ENCODE measurements at regions not wholly inside any gene's neighbourhood (a gene's known extent, or its start where the extent isn't known, plus 50 kb on each side); places are given as distances from the start of the nearest gene placed in this dataset.

GRCh38 chr3:181274025-181274424 lies 284.5 kb upstream of the DNAJC19 start:
- Histone ChIP-seq H3K4me3 (no peak overlapping the region), H3K4me1 (no peaks in the 10 kb centered on the region), H3K9me3 (no peaks in the 10 kb centered on the region), H3K36me3 (no peaks in the 10 kb centered on the region), H3K27ac (no peak overlapping the region), H3K27me3 (ENCODE audit: low read depth) (no peaks in the 10 kb centered on the region)
- ATAC-seq (no peak), DNase-seq (no peak)
- intact Hi-C loops (cut with DNase I) = no loop called here
- no peak for TF ChIP-seq CTCF (IDR thresholded peaks at IDR 0.05)

- no peaks in the 10 kb centered on the region for H3K36me3 ChIP-seq
- no peak overlapping the region for H3K4me3 ChIP-seq
- H3K27ac ChIP-seq = no peak overlapping the region
- no peak for TF ChIP-seq CTCF (IDR thresholded peaks at IDR 0.05)
- H3K4me1 ChIP-seq = no peaks in the 10 kb centered on the region
- H3K9me3 ChIP-seq = no peaks in the 10 kb centered on the region
- no peaks in the 10 kb centered on the region for H3K27me3 ChIP-seq (ENCODE audit: low read depth)
- ATAC-seq = no peak
- intact Hi-C loops (cut with DNase I) = no loop called here
- DNase-seq = no peak
Observed at GRCh38 chr3:181267312-181267711, 277.8 kb upstream of the DNAJC19 start.

GRCh38 chr3:181265750-181266333 lies 276.3 kb upstream of the DNAJC19 start:
- no peaks in the 10 kb centered on the region for H3K9me3 ChIP-seq
- no peak for ATAC-seq
- intact Hi-C loops (cut with DNase I) = no loop called here
- H3K36me3 ChIP-seq = no peaks in the 10 kb centered on the region
- H3K4me1 ChIP-seq = no peaks in the 10 kb centered on the region
- H3K4me3 ChIP-seq = peak overlapping the region; percentile 2
- H3K27me3 ChIP-seq (ENCODE audit: low read depth) = no peaks in the 10 kb centered on the region
- TF ChIP-seq CTCF (IDR thresholded peaks at IDR 0.05) = no peak
- H3K27ac ChIP-seq = no peak overlapping the region
- DNase-seq = no peak

GRCh38 chr3:181264486-181264885 lies 274.9 kb upstream of the DNAJC19 start:
- Histone ChIP-seq H3K4me3 (no peak overlapping the region), H3K9me3 (no peaks in the 10 kb centered on the region), H3K36me3 (no peaks in the 10 kb centered on the region), H3K27ac (no peak overlapping the region), H3K4me1 (no peaks in the 10 kb centered on the region), H3K27me3 (ENCODE audit: low read depth) (no peaks in the 10 kb centered on the region)
- intact Hi-C loops (cut with DNase I) = no loop called here
- TF ChIP-seq CTCF (IDR thresholded peaks at IDR 0.05) = no peak
- ATAC-seq (no peak), DNase-seq (no peak)

GRCh38 chr3:181253796-181254195 lies 264.3 kb upstream of the DNAJC19 start:
- no peaks in the 10 kb centered on the region for H3K27me3 ChIP-seq (ENCODE audit: low read depth)
- ATAC-seq (no peak), DNase-seq (no peak)
- no peak overlapping the region for H3K27ac ChIP-seq
- H3K4me1 ChIP-seq = no peaks in the 10 kb centered on the region
- intact Hi-C loops (cut with DNase I) = no loop called here
- H3K4me3 ChIP-seq = no peak overlapping the region
- H3K36me3 ChIP-seq = no peaks in the 10 kb centered on the region
- no peaks in the 10 kb centered on the region for H3K9me3 ChIP-seq
- no peak for TF ChIP-seq CTCF (IDR thresholded peaks at IDR 0.05)

- H3K36me3 ChIP-seq = no peaks in the 10 kb centered on the region
- H3K4me1 ChIP-seq = no peaks in the 10 kb centered on the region
- H3K27ac ChIP-seq = no peak overlapping the region
- DNase-seq (no peak), ATAC-seq (no peak)
- no peak overlapping the region for H3K4me3 ChIP-seq
- intact Hi-C loops (cut with DNase I) = no loop called here
- TF ChIP-seq CTCF (IDR thresholded peaks at IDR 0.05) = no peak
- no peaks in the 10 kb centered on the region for H3K9me3 ChIP-seq
- H3K27me3 ChIP-seq (ENCODE audit: low read depth) = no peaks in the 10 kb centered on the region
Observed at GRCh38 chr3:181252631-181253030, 263.1 kb upstream of the DNAJC19 start.
